ENCODE measurements at regions not wholly inside any gene's neighbourhood (a gene's known extent, or its start where the extent isn't known, plus 50 kb on each side); places are given as distances from the start of the nearest gene placed in this dataset.

DNA sequence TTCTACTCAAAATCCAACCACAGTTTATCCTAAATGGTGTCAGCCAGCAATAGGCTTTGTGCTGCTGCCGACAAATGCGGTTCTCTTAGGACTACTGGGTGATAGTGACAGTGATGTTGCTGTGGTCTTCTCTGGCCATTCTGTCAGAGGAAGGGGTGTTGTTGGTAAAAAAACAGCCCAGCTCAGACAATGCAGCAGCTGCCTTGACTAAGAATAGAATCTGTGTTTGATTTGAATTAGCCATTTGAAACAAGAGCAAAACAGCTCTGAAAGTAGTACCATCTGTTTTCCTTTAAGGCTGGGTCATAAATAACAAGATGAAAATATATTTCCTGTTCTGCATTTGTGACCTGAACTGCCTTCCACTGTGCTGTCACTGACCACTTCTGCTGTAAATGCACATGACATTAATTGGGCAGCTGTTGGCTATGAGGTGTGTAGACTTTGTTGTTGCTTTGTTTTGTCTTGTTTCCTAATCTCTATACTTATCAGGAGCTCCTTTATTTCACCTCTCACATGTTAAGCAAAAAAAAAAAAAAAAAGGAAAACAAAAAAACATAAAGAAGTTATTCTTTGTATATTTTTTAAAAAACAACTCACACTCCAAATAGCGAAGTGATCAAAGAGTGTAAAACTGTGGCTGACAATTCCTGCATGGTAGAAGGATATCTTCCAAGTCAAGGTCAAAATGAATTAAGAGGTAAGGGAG is 497.8 kb upstream of the ARID1B start:
- Histone ChIP-seq H3K4me1 (ENCODE audit: control insufficient read depth in 1 of 2, insufficient read depth in 2 of 2, low read length in 2 of 2) (no peaks in the 10 kb centered on the region), H3K9me3 (ENCODE audit: control insufficient read depth in 1 of 2, low read length in 2 of 2) (no peaks in the 10 kb centered on the region), H3K36me3 (ENCODE audit: control insufficient read depth in 1 of 2, insufficient read depth in 2 of 2, low read length in 2 of 2) (no peaks in the 10 kb centered on the region), H3K4me3 (ENCODE audit: low read depth in 1 of 2, low read length in 2 of 2) (peak overlapping the region in 1 of 2 donors; percentile 11), H3K27me3 (ENCODE audit: control insufficient read depth in 1 of 2, insufficient read depth in 2 of 2, low read length in 2 of 2) (no peaks in the 10 kb centered on the region), H3K27ac (ENCODE audit: low read depth, low read length) (no peak overlapping the region), H3K9ac (ENCODE audit: low read depth in 1 of 2, low read length in 2 of 2) (no peak overlapping the region)

GRCh38 chr6:156273065-156273711 is 504.0 kb upstream of the ARID1B start:
- no peaks in the 10 kb centered on the region for H3K4me1 ChIP-seq (ENCODE audit: control insufficient read depth in 1 of 2, insufficient read depth in 2 of 2, low read length in 2 of 2)
- no peak overlapping the region for H3K9ac ChIP-seq (ENCODE audit: low read depth in 1 of 2, low read length in 2 of 2)
- H3K27ac ChIP-seq (ENCODE audit: low read depth, low read length) = no peak overlapping the region
- H3K9me3 ChIP-seq (ENCODE audit: control insufficient read depth in 1 of 2, low read length in 2 of 2) = no peaks in the 10 kb centered on the region
- H3K36me3 ChIP-seq (ENCODE audit: control insufficient read depth in 1 of 2, insufficient read depth in 2 of 2, low read length in 2 of 2) = no peaks in the 10 kb centered on the region
- no peak overlapping the region for H3K4me3 ChIP-seq (ENCODE audit: low read depth in 1 of 2, low read length in 2 of 2)
- H3K27me3 ChIP-seq (ENCODE audit: control insufficient read depth in 1 of 2, insufficient read depth in 2 of 2, low read length in 2 of 2) = no peaks in the 10 kb centered on the region

DNA sequence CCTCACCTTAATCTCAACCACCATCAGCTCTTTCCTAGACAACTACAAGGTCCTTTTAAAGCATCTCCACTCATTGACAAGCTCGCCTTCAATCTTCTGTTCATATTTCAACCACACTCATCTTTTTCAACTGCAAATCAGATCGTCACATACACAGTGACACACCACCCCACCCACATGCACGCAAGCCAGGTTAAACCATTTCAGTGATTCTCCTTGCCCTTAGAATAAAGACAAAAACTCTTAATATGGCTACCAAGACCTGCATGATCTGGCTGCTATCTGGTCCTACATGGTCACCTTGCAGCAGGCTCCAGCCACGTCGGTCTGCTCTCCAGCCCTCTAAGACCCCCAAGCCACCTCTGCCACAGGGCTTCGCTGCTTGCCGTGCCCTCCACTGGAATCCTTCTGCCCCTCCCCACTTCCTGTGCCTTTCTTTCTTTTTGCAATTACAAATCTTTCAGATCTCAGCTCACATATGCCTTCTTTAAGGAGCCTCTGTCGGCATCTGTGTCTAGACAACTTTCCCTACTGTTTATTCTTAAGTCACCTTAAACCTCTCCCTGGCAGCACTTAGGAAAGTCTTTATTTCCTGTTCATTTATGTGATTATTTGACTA is 507.3 kb upstream of the ARID1B start:
- H3K4me1 ChIP-seq (ENCODE audit: control insufficient read depth in 1 of 2, insufficient read depth in 2 of 2, low read length in 2 of 2) = no peaks in the 10 kb centered on the region
- no peak overlapping the region for H3K27ac ChIP-seq (ENCODE audit: low read depth, low read length)
- H3K36me3 ChIP-seq (ENCODE audit: control insufficient read depth in 1 of 2, insufficient read depth in 2 of 2, low read length in 2 of 2) = no peaks in the 10 kb centered on the region
- no peak overlapping the region for H3K4me3 ChIP-seq (ENCODE audit: low read depth in 1 of 2, low read length in 2 of 2)
- no peak overlapping the region for H3K9ac ChIP-seq (ENCODE audit: low read depth in 1 of 2, low read length in 2 of 2)
- no peaks in the 10 kb centered on the region for H3K27me3 ChIP-seq (ENCODE audit: control insufficient read depth in 1 of 2, insufficient read depth in 2 of 2, low read length in 2 of 2)
- H3K9me3 ChIP-seq (ENCODE audit: control insufficient read depth in 1 of 2, low read length in 2 of 2) = no peaks in the 10 kb centered on the region

DNA sequence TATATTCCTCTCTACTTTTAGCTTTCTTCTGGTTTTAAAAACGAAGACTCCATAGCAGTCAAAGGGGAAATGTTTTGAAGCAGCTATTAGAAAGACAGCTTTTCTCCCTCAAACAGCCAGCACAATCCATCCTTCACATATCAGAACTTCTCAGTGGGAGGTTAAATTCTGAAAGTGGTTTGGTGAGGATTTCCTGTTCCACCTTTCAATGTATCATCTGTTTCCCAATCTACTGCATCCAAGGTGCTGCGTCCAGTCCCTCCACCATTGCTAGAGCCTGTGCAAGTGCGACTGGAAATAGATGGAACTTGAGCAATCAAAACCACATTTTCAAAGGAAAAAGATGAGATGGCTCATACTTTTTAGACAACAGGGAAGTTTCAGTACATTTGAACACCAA is 508.3 kb upstream of the ARID1B start:
- no peak overlapping the region for H3K9ac ChIP-seq (ENCODE audit: low read depth in 1 of 2, low read length in 2 of 2)
- H3K27ac ChIP-seq (ENCODE audit: low read depth, low read length) = no peak overlapping the region
- no peaks in the 10 kb centered on the region for H3K9me3 ChIP-seq (ENCODE audit: control insufficient read depth in 1 of 2, low read length in 2 of 2)
- no peaks in the 10 kb centered on the region for H3K36me3 ChIP-seq (ENCODE audit: control insufficient read depth in 1 of 2, insufficient read depth in 2 of 2, low read length in 2 of 2)
- H3K27me3 ChIP-seq (ENCODE audit: control insufficient read depth in 1 of 2, insufficient read depth in 2 of 2, low read length in 2 of 2) = no peaks in the 10 kb centered on the region
- H3K4me3 ChIP-seq (ENCODE audit: low read depth in 1 of 2, low read length in 2 of 2) = no peak overlapping the region
- H3K4me1 ChIP-seq (ENCODE audit: control insufficient read depth in 1 of 2, insufficient read depth in 2 of 2, low read length in 2 of 2) = no peaks in the 10 kb centered on the region

GRCh38 chr6:156262014-156262413 is 515.2 kb upstream of the ARID1B start:
- no peaks in the 10 kb centered on the region for H3K36me3 ChIP-seq (ENCODE audit: control insufficient read depth in 1 of 2, insufficient read depth in 2 of 2, low read length in 2 of 2)
- no peak overlapping the region for H3K9ac ChIP-seq (ENCODE audit: low read depth in 1 of 2, low read length in 2 of 2)
- no peaks in the 10 kb centered on the region for H3K9me3 ChIP-seq (ENCODE audit: control insufficient read depth in 1 of 2, low read length in 2 of 2)
- no peak overlapping the region for H3K27ac ChIP-seq (ENCODE audit: low read depth, low read length)
- H3K27me3 ChIP-seq (ENCODE audit: control insufficient read depth in 1 of 2, insufficient read depth in 2 of 2, low read length in 2 of 2) = no peaks in the 10 kb centered on the region
- no peak overlapping the region for H3K4me3 ChIP-seq (ENCODE audit: low read depth in 1 of 2, low read length in 2 of 2)
- no peaks in the 10 kb centered on the region for H3K4me1 ChIP-seq (ENCODE audit: control insufficient read depth in 1 of 2, insufficient read depth in 2 of 2, low read length in 2 of 2)

DNA sequence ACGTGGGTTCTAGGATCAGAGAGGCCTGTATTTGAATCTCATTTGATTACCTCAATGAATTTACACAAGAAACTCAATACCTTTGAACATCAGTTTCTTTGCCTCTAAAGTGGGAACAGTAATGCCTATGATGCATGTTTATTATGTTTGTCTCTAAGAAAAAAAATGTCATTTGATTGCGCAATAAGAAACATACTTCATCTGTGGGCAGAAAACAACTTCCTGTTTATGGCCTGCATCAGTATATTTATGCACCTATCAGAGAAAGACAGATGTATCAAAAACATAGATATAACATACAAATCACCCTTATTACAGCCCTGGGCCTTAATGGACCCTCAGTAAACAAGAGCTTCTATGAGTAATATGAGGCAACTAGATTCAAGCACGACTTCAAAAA is 516.4 kb upstream of the ARID1B start:
- H3K4me1 ChIP-seq (ENCODE audit: control insufficient read depth in 1 of 2, insufficient read depth in 2 of 2, low read length in 2 of 2) = no peaks in the 10 kb centered on the region
- no peak overlapping the region for H3K9ac ChIP-seq (ENCODE audit: low read depth in 1 of 2, low read length in 2 of 2)
- no peaks in the 10 kb centered on the region for H3K36me3 ChIP-seq (ENCODE audit: control insufficient read depth in 1 of 2, insufficient read depth in 2 of 2, low read length in 2 of 2)
- H3K4me3 ChIP-seq (ENCODE audit: low read depth in 1 of 2, low read length in 2 of 2) = no peak overlapping the region
- no peak overlapping the region for H3K27ac ChIP-seq (ENCODE audit: low read depth, low read length)
- no peaks in the 10 kb centered on the region for H3K27me3 ChIP-seq (ENCODE audit: control insufficient read depth in 1 of 2, insufficient read depth in 2 of 2, low read length in 2 of 2)
- no peaks in the 10 kb centered on the region for H3K9me3 ChIP-seq (ENCODE audit: control insufficient read depth in 1 of 2, low read length in 2 of 2)

DNA sequence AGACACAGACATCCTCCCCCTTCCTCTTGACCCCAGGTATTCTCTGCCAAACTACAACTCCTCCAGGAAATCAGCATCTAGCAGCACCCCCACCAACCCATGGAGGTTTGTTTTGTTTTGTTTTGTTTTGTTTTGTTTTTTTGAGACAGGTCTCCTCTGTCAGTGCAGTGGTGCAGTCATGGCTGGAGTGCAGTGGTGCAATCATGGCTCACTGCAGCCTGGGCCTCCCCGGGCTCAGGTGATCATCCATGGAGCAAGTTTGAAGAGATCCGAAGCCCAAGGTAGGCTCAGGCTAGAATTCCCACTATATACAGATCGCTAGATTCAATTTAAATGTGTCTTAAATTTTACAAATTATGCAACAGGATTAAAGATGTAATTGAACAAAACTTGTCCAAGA is 518.2 kb upstream of the ARID1B start:
- no peaks in the 10 kb centered on the region for H3K36me3 ChIP-seq (ENCODE audit: control insufficient read depth in 1 of 2, insufficient read depth in 2 of 2, low read length in 2 of 2)
- H3K27ac ChIP-seq (ENCODE audit: low read depth, low read length) = no peak overlapping the region
- H3K4me3 ChIP-seq (ENCODE audit: low read depth in 1 of 2, low read length in 2 of 2) = no peak overlapping the region
- H3K4me1 ChIP-seq (ENCODE audit: control insufficient read depth in 1 of 2, insufficient read depth in 2 of 2, low read length in 2 of 2) = no peaks in the 10 kb centered on the region
- no peak overlapping the region for H3K9ac ChIP-seq (ENCODE audit: low read depth in 1 of 2, low read length in 2 of 2)
- H3K27me3 ChIP-seq (ENCODE audit: control insufficient read depth in 1 of 2, insufficient read depth in 2 of 2, low read length in 2 of 2) = no peaks in the 10 kb centered on the region
- H3K9me3 ChIP-seq (ENCODE audit: control insufficient read depth in 1 of 2, low read length in 2 of 2) = no peaks in the 10 kb centered on the region

DNA sequence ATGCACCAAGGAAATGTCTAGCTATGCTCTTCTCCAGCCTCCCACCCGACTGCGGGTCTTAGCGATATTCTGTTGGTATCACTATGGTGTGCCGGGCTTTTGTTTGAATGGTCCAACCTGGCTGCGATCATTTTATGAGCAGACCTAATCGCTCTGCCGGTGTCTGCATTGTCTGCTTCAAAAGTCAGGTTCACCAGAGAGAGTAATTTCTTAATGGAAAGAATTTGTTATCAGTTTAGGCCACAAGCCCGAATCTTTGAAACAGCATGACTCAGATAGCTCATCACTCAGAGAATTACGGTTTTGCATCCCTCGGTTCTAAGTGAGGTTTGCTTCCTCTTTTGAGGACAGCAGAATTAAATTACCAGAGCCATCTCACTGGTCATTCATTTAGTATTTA is 521.0 kb upstream of the ARID1B start:
- H3K9me3 ChIP-seq (ENCODE audit: control insufficient read depth in 1 of 2, low read length in 2 of 2) = no peaks in the 10 kb centered on the region
- H3K27me3 ChIP-seq (ENCODE audit: control insufficient read depth in 1 of 2, insufficient read depth in 2 of 2, low read length in 2 of 2) = no peaks in the 10 kb centered on the region
- no peak overlapping the region for H3K9ac ChIP-seq (ENCODE audit: low read depth in 1 of 2, low read length in 2 of 2)
- no peaks in the 10 kb centered on the region for H3K4me1 ChIP-seq (ENCODE audit: control insufficient read depth in 1 of 2, insufficient read depth in 2 of 2, low read length in 2 of 2)
- no peaks in the 10 kb centered on the region for H3K36me3 ChIP-seq (ENCODE audit: control insufficient read depth in 1 of 2, insufficient read depth in 2 of 2, low read length in 2 of 2)
- no peak overlapping the region for H3K4me3 ChIP-seq (ENCODE audit: low read depth in 1 of 2, low read length in 2 of 2)
- H3K27ac ChIP-seq (ENCODE audit: low read depth, low read length) = no peak overlapping the region

DNA sequence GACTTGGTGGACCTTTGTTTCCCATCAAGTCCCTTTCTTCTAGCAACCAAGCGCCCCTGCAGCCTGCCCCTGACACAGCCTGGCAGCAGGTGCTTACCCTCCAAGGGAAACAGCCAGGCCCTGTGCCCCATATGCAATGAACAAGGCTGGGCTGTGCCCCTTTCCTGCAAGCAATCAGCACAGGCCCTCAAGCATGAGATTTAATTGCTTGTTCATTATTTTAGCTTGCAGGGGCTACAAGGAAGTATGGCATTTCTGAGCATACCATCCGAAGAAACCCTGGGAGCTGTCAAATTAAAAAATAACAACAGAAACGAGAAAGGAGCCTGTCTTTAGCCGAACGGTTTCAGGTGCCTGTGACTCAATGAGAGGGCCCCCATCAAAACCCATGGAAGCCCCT is 522.9 kb upstream of the ARID1B start:
- H3K4me3 ChIP-seq (ENCODE audit: low read depth in 1 of 2, low read length in 2 of 2) = no peak overlapping the region
- H3K27me3 ChIP-seq (ENCODE audit: control insufficient read depth in 1 of 2, insufficient read depth in 2 of 2, low read length in 2 of 2) = no peaks in the 10 kb centered on the region
- no peak overlapping the region for H3K27ac ChIP-seq (ENCODE audit: low read depth, low read length)
- H3K9ac ChIP-seq (ENCODE audit: low read depth in 1 of 2, low read length in 2 of 2) = no peak overlapping the region
- H3K4me1 ChIP-seq (ENCODE audit: control insufficient read depth in 1 of 2, insufficient read depth in 2 of 2, low read length in 2 of 2) = no peaks in the 10 kb centered on the region
- no peaks in the 10 kb centered on the region for H3K36me3 ChIP-seq (ENCODE audit: control insufficient read depth in 1 of 2, insufficient read depth in 2 of 2, low read length in 2 of 2)
- H3K9me3 ChIP-seq (ENCODE audit: control insufficient read depth in 1 of 2, low read length in 2 of 2) = no peaks in the 10 kb centered on the region

DNA sequence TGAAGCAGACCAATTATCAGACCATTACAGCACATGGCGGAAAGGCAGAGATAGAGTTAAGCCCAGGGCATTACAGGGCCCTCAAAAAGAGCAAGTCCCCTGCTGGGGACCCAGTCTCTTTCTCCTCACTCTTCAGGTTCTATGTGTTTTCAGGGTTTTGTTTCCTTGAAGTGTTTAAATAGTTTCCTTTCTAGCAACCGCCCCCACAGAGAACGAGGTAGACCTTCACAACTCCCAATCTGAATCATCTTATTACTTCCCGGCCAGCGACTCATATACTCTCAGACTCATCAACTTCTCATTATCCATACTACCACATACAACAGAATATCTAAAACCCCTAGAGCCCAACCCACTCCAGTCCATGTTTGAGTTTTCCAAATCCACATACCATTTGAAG is 526.6 kb upstream of the ARID1B start:
- Histone ChIP-seq H3K36me3 (ENCODE audit: control insufficient read depth in 1 of 2, insufficient read depth in 2 of 2, low read length in 2 of 2) (no peaks in the 10 kb centered on the region), H3K27me3 (ENCODE audit: control insufficient read depth in 1 of 2, insufficient read depth in 2 of 2, low read length in 2 of 2) (no peaks in the 10 kb centered on the region), H3K4me1 (ENCODE audit: control insufficient read depth in 1 of 2, insufficient read depth in 2 of 2, low read length in 2 of 2) (no peaks in the 10 kb centered on the region), H3K4me3 (ENCODE audit: low read depth in 1 of 2, low read length in 2 of 2) (no peak overlapping the region), H3K27ac (ENCODE audit: low read depth, low read length) (no peak overlapping the region), H3K9ac (ENCODE audit: low read depth in 1 of 2, low read length in 2 of 2) (no peak overlapping the region), H3K9me3 (ENCODE audit: control insufficient read depth in 1 of 2, low read length in 2 of 2) (no peaks in the 10 kb centered on the region)

Data from duodenal mucosa (tissue), 2 donors.